ENCODE measurements at regions not wholly inside any gene's neighbourhood (a gene's known extent, or its start where the extent isn't known, plus 50 kb on each side); places are given as distances from the start of the nearest gene placed in this dataset.

DNA sequence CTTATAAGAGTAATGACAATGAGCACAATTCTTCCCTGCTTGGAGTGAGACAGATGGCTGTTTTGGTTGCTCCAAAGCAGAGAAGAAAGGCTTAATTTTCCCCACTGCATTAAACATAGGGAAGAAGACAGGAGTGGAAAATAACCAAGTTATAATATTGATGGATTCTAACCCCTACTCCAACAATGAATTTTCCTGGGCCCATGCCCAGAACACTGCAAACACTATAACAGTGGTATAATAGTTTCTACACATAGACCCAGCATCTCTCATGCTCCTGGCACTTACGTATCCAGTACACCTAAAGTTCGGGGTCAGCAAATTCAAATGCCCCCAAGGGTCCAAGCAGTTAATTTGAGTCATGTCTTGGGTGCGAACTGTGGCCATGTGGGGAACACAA lies 613.4 kb downstream of the PLCL1 start:
- Histone ChIP-seq H2AK5ac (ENCODE audit: low read length) (no peak overlapping the region), H2BK120ac (ENCODE audit: low read depth, low read length) (no peak overlapping the region), H3K4me1 (ENCODE audit: control insufficient read depth, low read depth, low read length) (no peaks in the 10 kb centered on the region), H3K4me3 (ENCODE audit: low read length) (no peak overlapping the region), H2BK15ac (replicated peaks; ENCODE audit: low read depth) (no peak overlapping the region), H2BK5ac (ENCODE audit: low read length) (no peak overlapping the region), H3K36me3 (ENCODE audit: control insufficient read depth, insufficient read depth, low read length) (no peaks in the 10 kb centered on the region), H3K56ac (ENCODE audit: low read length) (no peak overlapping the region), H3K79me1 (ENCODE audit: low read length) (no peaks in the 10 kb centered on the region), H3K79me2 (ENCODE audit: control insufficient read depth, insufficient read depth, low read length) (no peaks in the 10 kb centered on the region), H3K18ac (ENCODE audit: low read length) (no peak overlapping the region), H3K4ac (ENCODE audit: low read depth, low read length) (no peak overlapping the region), H3K4me2 (ENCODE audit: low read length) (no peak overlapping the region), H3K27me3 (ENCODE audit: insufficient read depth, low read length, poor library complexity) (no peaks in the 10 kb centered on the region), H4K8ac (ENCODE audit: low read depth, low read length) (no peak overlapping the region), H3K27ac (ENCODE audit: low read depth, low read length) (no peak overlapping the region), H3K9ac (ENCODE audit: low read length) (no peak overlapping the region), H3K23ac (ENCODE audit: low read length) (no peak overlapping the region), H4K5ac (ENCODE audit: low read length) (no peak overlapping the region)
- WGBS (ENCODE audit: extremely low coverage, insufficient coverage, low lambda C conversion rate): no CpG with 5 or more reads among the region's 3 CpGs
- no peak for DNase-seq

- Histone ChIP-seq H2BK120ac (ENCODE audit: low read depth, low read length) (no peak overlapping the region), H4K5ac (ENCODE audit: low read length) (no peak overlapping the region), H3K79me1 (ENCODE audit: low read length) (no peaks in the 10 kb centered on the region), H3K4ac (ENCODE audit: low read depth, low read length) (no peak overlapping the region), H2BK15ac (replicated peaks; ENCODE audit: low read depth) (no peak overlapping the region), H3K4me1 (ENCODE audit: control insufficient read depth, low read depth, low read length) (no peaks in the 10 kb centered on the region), H3K27ac (ENCODE audit: low read depth, low read length) (no peak overlapping the region), H3K9ac (ENCODE audit: low read length) (no peak overlapping the region), H3K4me2 (ENCODE audit: low read length) (no peak overlapping the region), H2BK5ac (ENCODE audit: low read length) (no peak overlapping the region), H3K56ac (ENCODE audit: low read length) (no peak overlapping the region), H4K8ac (ENCODE audit: low read depth, low read length) (no peak overlapping the region), H3K36me3 (ENCODE audit: control insufficient read depth, insufficient read depth, low read length) (no peaks in the 10 kb centered on the region), H3K79me2 (ENCODE audit: control insufficient read depth, insufficient read depth, low read length) (no peaks in the 10 kb centered on the region), H3K18ac (ENCODE audit: low read length) (no peak overlapping the region), H3K27me3 (ENCODE audit: insufficient read depth, low read length, poor library complexity) (no peaks in the 10 kb centered on the region), H3K4me3 (ENCODE audit: low read length) (no peak overlapping the region), H3K23ac (ENCODE audit: low read length) (no peak overlapping the region), H2AK5ac (ENCODE audit: low read length) (no peak overlapping the region)
- no peak for DNase-seq
- WGBS (ENCODE audit: extremely low coverage, insufficient coverage, low lambda C conversion rate): no CpG with 5 or more reads among the region's 2 CpGs
These were observed 610.6 kb downstream of the PLCL1 start for GRCh38 chr2:198414976-198415375.

DNA sequence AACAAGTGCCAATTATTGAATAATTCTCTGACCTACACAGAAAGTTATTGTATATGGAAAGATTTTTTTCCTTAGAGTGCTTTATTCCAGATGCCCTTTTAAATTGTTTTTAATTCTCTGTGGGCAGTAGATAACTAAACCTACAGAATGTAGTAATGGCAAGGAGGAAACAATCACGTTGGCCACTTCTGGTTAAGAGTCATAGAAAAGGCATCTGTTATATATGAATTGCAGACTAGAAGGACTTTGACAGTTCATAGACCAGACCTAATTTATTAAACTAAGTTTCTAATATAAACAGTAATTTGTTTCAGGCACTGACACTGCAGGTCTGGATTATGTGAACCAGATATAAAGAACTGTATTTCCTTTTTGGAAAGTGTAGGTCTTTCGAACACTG lies 607.5 kb downstream of the PLCL1 start:
- H3K4me1 ChIP-seq (ENCODE audit: control insufficient read depth, low read depth, low read length): no peaks in the 10 kb centered on the region
- no peak overlapping the region for H3K56ac ChIP-seq (ENCODE audit: low read length)
- H3K4me2 ChIP-seq (ENCODE audit: low read length): no peak overlapping the region
- no peak overlapping the region for H3K23ac ChIP-seq (ENCODE audit: low read length)
- H2AK5ac ChIP-seq (ENCODE audit: low read length): no peak overlapping the region
- no peak overlapping the region for H3K18ac ChIP-seq (ENCODE audit: low read length)
- no peak for DNase-seq
- no peak overlapping the region for H2BK5ac ChIP-seq (ENCODE audit: low read length)
- no peaks in the 10 kb centered on the region for H3K36me3 ChIP-seq (ENCODE audit: control insufficient read depth, insufficient read depth, low read length)
- H2BK120ac ChIP-seq (ENCODE audit: low read depth, low read length): no peak overlapping the region
- H3K9ac ChIP-seq (ENCODE audit: low read length): no peak overlapping the region
- H3K79me2 ChIP-seq (ENCODE audit: control insufficient read depth, insufficient read depth, low read length): no peaks in the 10 kb centered on the region
- no peak overlapping the region for H3K27ac ChIP-seq (ENCODE audit: low read depth, low read length)
- H3K79me1 ChIP-seq (ENCODE audit: low read length): no peaks in the 10 kb centered on the region
- H3K27me3 ChIP-seq (ENCODE audit: insufficient read depth, low read length, poor library complexity): no peaks in the 10 kb centered on the region
- H3K4ac ChIP-seq (ENCODE audit: low read depth, low read length): no peak overlapping the region
- H4K8ac ChIP-seq (ENCODE audit: low read depth, low read length): no peak overlapping the region
- no peak overlapping the region for H4K5ac ChIP-seq (ENCODE audit: low read length)
- no peak overlapping the region for H3K4me3 ChIP-seq (ENCODE audit: low read length)
- no CpG with 5 or more reads among the region's 2 CpGs for WGBS (ENCODE audit: extremely low coverage, insufficient coverage, low lambda C conversion rate)
- H2BK15ac ChIP-seq (replicated peaks; ENCODE audit: low read depth): no peak overlapping the region

- WGBS (ENCODE audit: extremely low coverage, insufficient coverage, low lambda C conversion rate): no CpG with 5 or more reads among the region's 6 CpGs
- no peak overlapping the region for H2AK5ac ChIP-seq (ENCODE audit: low read length)
- H2BK120ac ChIP-seq (ENCODE audit: low read depth, low read length): no peak overlapping the region
- no peaks in the 10 kb centered on the region for H3K4me1 ChIP-seq (ENCODE audit: control insufficient read depth, low read depth, low read length)
- no peak overlapping the region for H2BK15ac ChIP-seq (replicated peaks; ENCODE audit: low read depth)
- no peak overlapping the region for H3K4me2 ChIP-seq (ENCODE audit: low read length)
- H4K5ac ChIP-seq (ENCODE audit: low read length): no peak overlapping the region
- no peaks in the 10 kb centered on the region for H3K36me3 ChIP-seq (ENCODE audit: control insufficient read depth, insufficient read depth, low read length)
- no peak overlapping the region for H4K8ac ChIP-seq (ENCODE audit: low read depth, low read length)
- no peak overlapping the region for H3K9ac ChIP-seq (ENCODE audit: low read length)
- DNase-seq: no peak
- H3K79me2 ChIP-seq (ENCODE audit: control insufficient read depth, insufficient read depth, low read length): no peaks in the 10 kb centered on the region
- H2BK5ac ChIP-seq (ENCODE audit: low read length): no peak overlapping the region
- H3K23ac ChIP-seq (ENCODE audit: low read length): no peak overlapping the region
- H3K27me3 ChIP-seq (ENCODE audit: insufficient read depth, low read length, poor library complexity): no peaks in the 10 kb centered on the region
- no peak overlapping the region for H3K4me3 ChIP-seq (ENCODE audit: low read length)
- no peak overlapping the region for H3K4ac ChIP-seq (ENCODE audit: low read depth, low read length)
- no peak overlapping the region for H3K27ac ChIP-seq (ENCODE audit: low read depth, low read length)
- no peak overlapping the region for H3K56ac ChIP-seq (ENCODE audit: low read length)
- H3K79me1 ChIP-seq (ENCODE audit: low read length): no peaks in the 10 kb centered on the region
- H3K18ac ChIP-seq (ENCODE audit: low read length): no peak overlapping the region
These were observed 603.8 kb downstream of the PLCL1 start for GRCh38 chr2:198408171-198408570.

- Histone ChIP-seq H3K79me2 (ENCODE audit: control insufficient read depth, insufficient read depth, low read length) (no peaks in the 10 kb centered on the region), H3K23ac (ENCODE audit: low read length) (no peak overlapping the region), H2BK120ac (ENCODE audit: low read depth, low read length) (no peak overlapping the region), H3K18ac (ENCODE audit: low read length) (no peak overlapping the region), H3K56ac (ENCODE audit: low read length) (no peak overlapping the region), H3K79me1 (ENCODE audit: low read length) (no peaks in the 10 kb centered on the region), H3K27ac (ENCODE audit: low read depth, low read length) (no peak overlapping the region), H2BK15ac (replicated peaks; ENCODE audit: low read depth) (no peak overlapping the region), H4K8ac (ENCODE audit: low read depth, low read length) (no peak overlapping the region), H3K36me3 (ENCODE audit: control insufficient read depth, insufficient read depth, low read length) (no peaks in the 10 kb centered on the region), H2BK5ac (ENCODE audit: low read length) (no peak overlapping the region), H3K9ac (ENCODE audit: low read length) (no peak overlapping the region), H3K4ac (ENCODE audit: low read depth, low read length) (no peak overlapping the region), H4K5ac (ENCODE audit: low read length) (no peak overlapping the region), H2AK5ac (ENCODE audit: low read length) (no peak overlapping the region), H3K4me3 (ENCODE audit: low read length) (no peak overlapping the region), H3K4me1 (ENCODE audit: control insufficient read depth, low read depth, low read length) (no peaks in the 10 kb centered on the region), H3K27me3 (ENCODE audit: insufficient read depth, low read length, poor library complexity) (no peaks in the 10 kb centered on the region), H3K4me2 (ENCODE audit: low read length) (no peak overlapping the region)
- no peak for DNase-seq
These were observed 600.9 kb downstream of the PLCL1 start for GRCh38 chr2:198405311-198405710.

- H3K27ac ChIP-seq (ENCODE audit: low read depth, low read length): no peak overlapping the region
- H3K18ac ChIP-seq (ENCODE audit: low read length): no peak overlapping the region
- no peak overlapping the region for H2BK15ac ChIP-seq (replicated peaks; ENCODE audit: low read depth)
- H3K79me2 ChIP-seq (ENCODE audit: control insufficient read depth, insufficient read depth, low read length): no peaks in the 10 kb centered on the region
- H3K79me1 ChIP-seq (ENCODE audit: low read length): no peaks in the 10 kb centered on the region
- H3K27me3 ChIP-seq (ENCODE audit: insufficient read depth, low read length, poor library complexity): no peaks in the 10 kb centered on the region
- H4K5ac ChIP-seq (ENCODE audit: low read length): no peak overlapping the region
- no peak overlapping the region for H2BK5ac ChIP-seq (ENCODE audit: low read length)
- H2AK5ac ChIP-seq (ENCODE audit: low read length): no peak overlapping the region
- no CpG with 5 or more reads among the region's 1 CpG for WGBS (ENCODE audit: extremely low coverage, insufficient coverage, low lambda C conversion rate)
- DNase-seq: no peak
- no peak overlapping the region for H4K8ac ChIP-seq (ENCODE audit: low read depth, low read length)
- no peaks in the 10 kb centered on the region for H3K4me1 ChIP-seq (ENCODE audit: control insufficient read depth, low read depth, low read length)
- no peak overlapping the region for H3K23ac ChIP-seq (ENCODE audit: low read length)
- no peak overlapping the region for H3K9ac ChIP-seq (ENCODE audit: low read length)
- H2BK120ac ChIP-seq (ENCODE audit: low read depth, low read length): no peak overlapping the region
- no peak overlapping the region for H3K4ac ChIP-seq (ENCODE audit: low read depth, low read length)
- no peaks in the 10 kb centered on the region for H3K36me3 ChIP-seq (ENCODE audit: control insufficient read depth, insufficient read depth, low read length)
- no peak overlapping the region for H3K56ac ChIP-seq (ENCODE audit: low read length)
- no peak overlapping the region for H3K4me2 ChIP-seq (ENCODE audit: low read length)
- no peak overlapping the region for H3K4me3 ChIP-seq (ENCODE audit: low read length)
These were observed 597.3 kb downstream of the PLCL1 start for GRCh38 chr2:198401644-198402043.
